Body of pancreas (tissue), 4 donors: ENCODE measurements at regions not wholly inside any gene's neighbourhood (a gene's known extent, or its start where the extent isn't known, plus 50 kb on each side); places are given as distances from the start of the nearest gene placed in this dataset.

Experiments used
- CTCF ChIP-seq, 7 experiments: fragments of 450-650 bp in 4 of 7; fragments of 200-600 bp in 3 of 7; sonication (generic) in 3 of 7; IDR thresholded peaks; one replicate each; pipeline ENCODE4 v1.5.1; 2016 to 2019; ENCODE audit warnings: antibody characterized with exemption in 7 of 7
- POLR2A ChIP-seq, 3 donors: fragments of 450-650 bp; IDR thresholded peaks; one replicate each; pipeline ENCODE4 v1.6.1; 2016; ENCODE audit warnings: antibody characterized with exemption in 3 of 3, mild to moderate bottlenecking in 2 of 3

DNA sequence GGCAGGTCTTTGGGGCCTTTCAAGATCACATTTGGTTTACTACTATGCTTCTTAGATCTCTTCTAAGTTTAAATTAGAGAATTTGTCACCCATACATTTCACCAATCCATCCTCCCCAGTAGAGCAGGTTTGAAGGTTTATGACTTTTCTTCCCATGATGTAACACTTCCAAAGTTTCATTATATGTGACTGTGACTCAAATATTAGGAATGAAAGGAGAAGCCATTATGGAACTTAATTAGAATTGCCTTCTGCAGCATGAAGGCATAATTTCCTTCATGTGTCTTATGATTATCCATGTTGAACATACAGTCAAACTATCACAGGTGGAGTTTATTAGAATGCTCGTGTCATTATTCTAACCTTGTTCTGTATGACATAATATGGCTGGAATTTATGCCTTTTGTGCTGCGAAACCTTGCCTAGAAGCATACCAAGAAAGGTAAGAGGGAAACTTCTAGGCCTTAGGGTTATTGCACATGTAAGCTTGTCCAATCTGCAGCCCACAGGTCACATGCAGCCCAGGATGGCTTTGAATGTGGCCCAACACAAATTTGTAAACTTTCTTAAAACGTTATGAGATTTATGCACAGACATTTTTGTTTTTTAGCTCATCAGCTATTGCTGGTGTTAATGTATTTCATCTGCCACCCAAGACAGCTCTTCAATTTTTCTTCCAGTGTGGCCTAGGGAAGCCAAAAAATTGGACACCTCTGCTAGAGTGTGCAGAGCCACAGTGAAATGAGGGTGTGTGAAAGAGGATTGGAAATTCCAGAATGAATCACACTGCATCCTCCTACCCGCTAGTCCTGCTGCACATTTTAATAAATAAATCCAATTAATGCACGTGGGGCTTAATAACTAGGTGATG lies 133.6 kb downstream of the TMEM26 start:
- TF ChIP-seq CTCF (IDR thresholded peaks at IDR 0.05): no peak
- no peak for TF ChIP-seq POLR2A (IDR thresholded peaks at IDR 0.05)
